ENCODE measurements at regions not wholly inside any gene's neighbourhood (a gene's known extent, or its start where the extent isn't known, plus 50 kb on each side); places are given as distances from the start of the nearest gene placed in this dataset.

DNA sequence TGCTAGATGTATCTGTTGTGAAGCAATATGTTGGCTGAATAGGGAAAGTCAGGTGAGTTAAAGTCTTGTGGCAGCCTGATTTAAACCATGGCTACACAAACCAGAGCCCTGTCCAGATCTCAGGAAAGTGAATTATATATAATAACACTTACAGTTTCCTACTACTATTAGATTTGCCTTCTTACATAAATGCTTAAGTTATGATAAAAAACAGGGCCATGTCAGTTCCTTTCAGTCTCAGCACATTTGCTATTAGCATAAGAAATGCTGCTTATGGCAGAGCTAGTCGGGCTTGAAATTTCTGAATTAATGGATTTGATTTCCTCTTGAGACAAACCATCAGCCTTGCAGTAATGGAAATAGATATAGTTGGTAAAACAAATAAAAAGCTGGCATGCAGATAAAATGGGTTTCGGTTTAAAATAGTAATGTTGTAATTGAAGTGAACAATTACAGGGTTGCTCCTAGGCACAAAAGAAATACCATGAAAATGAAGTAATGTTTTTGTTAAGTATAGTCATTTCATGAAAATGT lies 664.2 kb upstream of the ZNF608 start:
- TF ChIP-seq POLR2AphosphoS5 (IDR thresholded peaks at IDR 0.05), result no peak
- TF ChIP-seq, protein P1, sequence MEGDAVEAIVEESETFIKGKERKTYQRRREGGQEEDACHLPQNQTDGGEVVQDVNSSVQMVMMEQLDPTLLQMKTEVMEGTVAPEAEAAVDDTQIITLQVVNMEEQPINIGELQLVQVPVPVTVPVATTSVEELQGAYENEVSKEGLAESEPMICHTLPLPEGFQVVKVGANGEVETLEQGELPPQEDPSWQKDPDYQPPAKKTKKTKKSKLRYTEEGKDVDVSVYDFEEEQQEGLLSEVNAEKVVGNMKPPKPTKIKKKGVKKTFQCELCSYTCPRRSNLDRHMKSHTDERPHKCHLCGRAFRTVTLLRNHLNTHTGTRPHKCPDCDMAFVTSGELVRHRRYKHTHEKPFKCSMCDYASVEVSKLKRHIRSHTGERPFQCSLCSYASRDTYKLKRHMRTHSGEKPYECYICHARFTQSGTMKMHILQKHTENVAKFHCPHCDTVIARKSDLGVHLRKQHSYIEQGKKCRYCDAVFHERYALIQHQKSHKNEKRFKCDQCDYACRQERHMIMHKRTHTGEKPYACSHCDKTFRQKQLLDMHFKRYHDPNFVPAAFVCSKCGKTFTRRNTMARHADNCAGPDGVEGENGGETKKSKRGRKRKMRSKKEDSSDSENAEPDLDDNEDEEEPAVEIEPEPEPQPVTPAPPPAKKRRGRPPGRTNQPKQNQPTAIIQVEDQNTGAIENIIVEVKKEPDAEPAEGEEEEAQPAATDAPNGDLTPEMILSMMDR (IDR thresholded peaks at IDR 0.05), result no peak
